Testis (tissue), 2 donors: ENCODE measurements at regions not wholly inside any gene's neighbourhood (a gene's known extent, or its start where the extent isn't known, plus 50 kb on each side); places are given as distances from the start of the nearest gene placed in this dataset.

Source experiments
- DNase-seq: peaks from one replicate; pipeline ENCODE4 v3.0.0-alpha.2; 2019
- H3K27ac ChIP-seq, 2 donors: fragments of 200-600 bp; sonication (generic); one replicate each; pipeline ENCODE4 v1.5.1; 2019
- H3K27me3 ChIP-seq: fragments of 200-600 bp; sonication (generic); one replicate; pipeline ENCODE4 v1.5.1; 2019
- H3K36me3 ChIP-seq: fragments of 200-600 bp; sonication (generic); one replicate; pipeline ENCODE4 v1.5.1; 2017; ENCODE audit warnings: low read depth; ENCODE audit errors: missing control alignments
- H3K4me1 ChIP-seq: fragments of 200-600 bp; sonication (generic); one replicate; pipeline ENCODE4 v1.5.1; 2019
- H3K4me3 ChIP-seq, 2 donors: fragments of 200-600 bp; sonication (generic); one replicate each; pipeline ENCODE4 v1.5.1; 2017 to 2019
- H3K9me3 ChIP-seq: fragments of 200-600 bp; sonication (generic); one replicate; pipeline ENCODE4 v1.5.1; 2017
- POLR2A ChIP-seq: fragments of 450-650 bp; IDR thresholded peaks from one replicate; pipeline ENCODE4 v1.6.1; 2017; ENCODE audit warnings: antibody characterized with exemption, mild to moderate bottlenecking, moderate library complexity
- WGBS, 2 donors: methylation state at CpG; one replicate each; pipeline ENCODE4 v1.1.5; 2018; 5-methylcytosine and 5-hydroxymethylcytosine counted together
- intact Hi-C: fragments of 100-400 bp; cut with DNase I; formaldehyde crosslinking; loops from one replicate; pipeline ENCODE4 v1.15.1; 2023; ENCODE audit warnings: low total_unique reads

- no peaks in the 10 kb centered on the region for H3K36me3 ChIP-seq
- 91 to 100% methylated on average over 5 of the region's 5 CpGs for WGBS, 2 donors
- no peak overlapping the region for H3K27ac ChIP-seq
- no peak overlapping the region for H3K4me3 ChIP-seq
- DNase-seq, result no peak
- H3K27me3 ChIP-seq, result no peaks in the 10 kb centered on the region
- intact Hi-C loops, result loop anchor here (10.0 kb wide), 1 partner anchor 801 kb away; no protein-coding TSS in a partner anchor
- no peaks in the 10 kb centered on the region for H3K9me3 ChIP-seq
- TF ChIP-seq POLR2A, result no peak
- peaks cover 12% of the 10 kb centered on the region for H3K4me1 ChIP-seq
Measured at GRCh38 chr14:54346257-54346656, 50.5 kb upstream of the CDKN3 start.
